H1 (cell line): ENCODE measurements at regions not wholly inside any gene's neighbourhood (a gene's known extent, or its start where the extent isn't known, plus 50 kb on each side); places are given as distances from the start of the nearest gene placed in this dataset.

Experiments
- ASH2L ChIP-seq: fragments of 200-600, 300-600 bp; sonication (generic); IDR thresholded peaks from one replicate; pipeline ENCODE4 v1.7.1; 2017; ENCODE audit warnings: low read length
- TAF1 ChIP-seq: IDR thresholded peaks from 2 replicates; pipeline ENCODE4 v1.6.1; 2011; ENCODE audit warnings: mild to moderate bottlenecking, low read depth, low read length
- TF ChIP-seq, protein P1 (sequence below): IDR thresholded peaks from 2 replicates; pipeline ENCODE4 v1.6.1; 2012; ENCODE audit warnings: low read length, inconsistent platforms

DNA sequence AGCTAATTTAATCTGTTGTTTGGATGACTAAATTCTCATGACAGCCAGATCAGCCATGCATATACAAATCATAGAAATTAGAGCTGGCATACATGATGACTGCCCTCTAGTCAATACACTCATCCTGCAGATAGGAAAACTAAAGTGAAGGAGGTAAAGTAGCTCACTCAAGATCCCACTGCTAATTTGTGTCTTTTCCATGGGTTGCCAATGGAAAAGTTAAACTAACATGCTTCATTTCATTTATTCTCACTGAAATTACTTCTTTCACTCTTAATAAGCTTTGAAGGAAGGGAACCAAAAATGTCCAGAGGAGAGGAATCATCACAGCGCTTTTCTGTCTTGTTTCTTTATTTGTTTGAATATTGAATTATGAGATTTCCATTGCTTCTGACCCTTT, 308.2 kb downstream of the GJA1 start:
- TF ChIP-seq TAF1: no peak
- TF ChIP-seq, protein P1, sequence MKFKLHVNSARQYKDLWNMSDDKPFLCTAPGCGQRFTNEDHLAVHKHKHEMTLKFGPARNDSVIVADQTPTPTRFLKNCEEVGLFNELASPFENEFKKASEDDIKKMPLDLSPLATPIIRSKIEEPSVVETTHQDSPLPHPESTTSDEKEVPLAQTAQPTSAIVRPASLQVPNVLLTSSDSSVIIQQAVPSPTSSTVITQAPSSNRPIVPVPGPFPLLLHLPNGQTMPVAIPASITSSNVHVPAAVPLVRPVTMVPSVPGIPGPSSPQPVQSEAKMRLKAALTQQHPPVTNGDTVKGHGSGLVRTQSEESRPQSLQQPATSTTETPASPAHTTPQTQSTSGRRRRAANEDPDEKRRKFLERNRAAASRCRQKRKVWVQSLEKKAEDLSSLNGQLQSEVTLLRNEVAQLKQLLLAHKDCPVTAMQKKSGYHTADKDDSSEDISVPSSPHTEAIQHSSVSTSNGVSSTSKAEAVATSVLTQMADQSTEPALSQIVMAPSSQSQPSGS: no peak
- no peak for TF ChIP-seq ASH2L
